Hypothalamus (tissue), 51 donors: ENCODE measurements at regions not wholly inside any gene's neighbourhood (a gene's known extent, or its start where the extent isn't known, plus 50 kb on each side); places are given as distances from the start of the nearest gene placed in this dataset.
"Not testable (repeated sequence)": the region's sequence is repeated elsewhere in the genome, so short reads cannot be mapped to it uniquely, and the experiment has no call there.

ENCODE experiments used
- DNase-seq, 51 donors: peaks; one replicate each; lab custom pipeline; 2025; lab: John Stamatoyannopoulos, UW

- no peak for DNase-seq
These were observed 465.3 kb downstream of the REEP3 start for GRCh38 chr10:63986536-63986935.

GRCh38 chr10:63987212-63987611, 466.0 kb downstream of the REEP3 start:
- no peak for DNase-seq

GRCh38 chr10:63994371-63994770, 473.2 kb downstream of the REEP3 start:
- DNase-seq, result no peak

- DNase-seq, result no peak
These were observed 486.0 kb downstream of the REEP3 start for GRCh38 chr10:64007157-64007556.

GRCh38 chr10:64010711-64011110, 489.5 kb downstream of the REEP3 start:
- DNase-seq, result no peak

- no peak for DNase-seq
These were observed 490.9 kb downstream of the REEP3 start for GRCh38 chr10:64011912-64012714.

GRCh38 chr10:64014281-64014680, 493.1 kb downstream of the REEP3 start:
- DNase-seq, result no peak

GRCh38 chr10:64023926-64024470, 502.8 kb downstream of the REEP3 start:
- no peak for DNase-seq

GRCh38 chr10:64033711-64034110, 512.5 kb downstream of the REEP3 start:
- no peak for DNase-seq

- DNase-seq, result peak in 5 of 51 donors; percentile 6 to 21 (median 7)
These were observed 515.2 kb downstream of the REEP3 start for GRCh38 chr10:64036321-64036930.

GRCh38 chr10:64037071-64037661, 516.0 kb downstream of the REEP3 start:
- DNase-seq, result peak in 3 of 51 donors; percentile 7 to 25 (median 12)

- peak in 4 of 51 donors; percentile 4 to 8 (median 6) for DNase-seq
These were observed 516.9 kb downstream of the REEP3 start for GRCh38 chr10:64038107-64038506.

GRCh38 chr10:64039198-64039597, 518.0 kb downstream of the REEP3 start:
- DNase-seq, result no peak

- DNase-seq, result no peak
These were observed 519.6 kb downstream of the REEP3 start for GRCh38 chr10:64040781-64041180.

GRCh38 chr10:64041185-64041988, 520.2 kb downstream of the REEP3 start:
- DNase-seq, result peak in 38 of 51 donors; percentile 8 to 74 (median 38)

- no peak for DNase-seq
These were observed 520.8 kb downstream of the REEP3 start for GRCh38 chr10:64041989-64042490.

- DNase-seq, result no peak
These were observed 522.9 kb downstream of the REEP3 start for GRCh38 chr10:64044098-64044497.

- DNase-seq, result not testable (repeated sequence)
These were observed 523.9 kb downstream of the REEP3 start for GRCh38 chr10:64044957-64045632.

- DNase-seq, result no peak
These were observed 533.2 kb downstream of the REEP3 start for GRCh38 chr10:64054392-64054791.

- DNase-seq, result no peak
These were observed 538.7 kb downstream of the REEP3 start for GRCh38 chr10:64059884-64060283.
